ENCODE measurements at regions not wholly inside any gene's neighbourhood (a gene's known extent, or its start where the extent isn't known, plus 50 kb on each side); places are given as distances from the start of the nearest gene placed in this dataset.

GRCh38 chr10:43873717-43874116 lies 225.0 kb upstream of the ZNF32 start:
- WGBS, 2 donors = 97% methylated on average over 5 of the region's 5 CpGs
- no peak overlapping the region for H3K27ac ChIP-seq (ENCODE audit: low read depth in 2 of 2, low read length in 1 of 2)
- H3K9me3 ChIP-seq (ENCODE audit: control insufficient read depth in 2 of 2, insufficient read depth in 1 of 2, low read depth in 1 of 2, low read length in 1 of 2) = no peaks in the 10 kb centered on the region
- H3K4me1 ChIP-seq (ENCODE audit: control insufficient read depth in 2 of 2, insufficient read depth in 2 of 2, low read length in 1 of 2) = peaks cover 2 to 4% of the 10 kb centered on the region in 2 donors
- H3K27me3 ChIP-seq (ENCODE audit: control insufficient read depth in 1 of 2, insufficient read depth in 2 of 2, low read length in 2 of 2) = no peaks in the 10 kb centered on the region
- H3K36me3 ChIP-seq (ENCODE audit: control insufficient read depth in 2 of 2, insufficient read depth in 2 of 2, low read length in 1 of 2) = no peaks in the 10 kb centered on the region
- H3K4me3 ChIP-seq (ENCODE audit: low read depth in 1 of 2, low read length in 2 of 2) = no peak overlapping the region

GRCh38 chr10:43872644-43873043 lies 224.0 kb upstream of the ZNF32 start:
- Histone ChIP-seq H3K27me3 (ENCODE audit: control insufficient read depth in 1 of 2, insufficient read depth in 2 of 2, low read length in 2 of 2) (no peaks in the 10 kb centered on the region), H3K4me1 (ENCODE audit: control insufficient read depth in 2 of 2, insufficient read depth in 2 of 2, low read length in 1 of 2) (peaks cover under 1 to 4% of the 10 kb centered on the region in 2 donors), H3K9me3 (ENCODE audit: control insufficient read depth in 2 of 2, insufficient read depth in 1 of 2, low read depth in 1 of 2, low read length in 1 of 2) (no peaks in the 10 kb centered on the region), H3K4me3 (ENCODE audit: low read depth in 1 of 2, low read length in 2 of 2) (no peak overlapping the region), H3K27ac (ENCODE audit: low read depth in 2 of 2, low read length in 1 of 2) (no peak overlapping the region), H3K36me3 (ENCODE audit: control insufficient read depth in 2 of 2, insufficient read depth in 2 of 2, low read length in 1 of 2) (no peaks in the 10 kb centered on the region)
- WGBS, 2 donors = 88 to 90% methylated on average over 6 of the region's 6 CpGs

GRCh38 chr10:43871545-43871944 lies 222.9 kb upstream of the ZNF32 start:
- Histone ChIP-seq H3K4me3 (ENCODE audit: low read depth in 1 of 2, low read length in 2 of 2) (no peak overlapping the region), H3K36me3 (ENCODE audit: control insufficient read depth in 2 of 2, insufficient read depth in 2 of 2, low read length in 1 of 2) (no peaks in the 10 kb centered on the region), H3K27ac (ENCODE audit: low read depth in 2 of 2, low read length in 1 of 2) (no peak overlapping the region), H3K9me3 (ENCODE audit: control insufficient read depth in 2 of 2, insufficient read depth in 1 of 2, low read depth in 1 of 2, low read length in 1 of 2) (no peaks in the 10 kb centered on the region), H3K4me1 (ENCODE audit: control insufficient read depth in 2 of 2, insufficient read depth in 2 of 2, low read length in 1 of 2) (peaks cover 0 to 4% of the 10 kb centered on the region in 2 donors), H3K27me3 (ENCODE audit: control insufficient read depth in 1 of 2, insufficient read depth in 2 of 2, low read length in 2 of 2) (no peaks in the 10 kb centered on the region)
- WGBS, 2 donors = 60 to 74% methylated on average over 5 of the region's 5 CpGs

GRCh38 chr10:43870968-43871439 lies 222.3 kb upstream of the ZNF32 start:
- WGBS, 2 donors = 62 to 75% methylated on average over 12 of the region's 12 CpGs
- no peak overlapping the region for H3K27ac ChIP-seq (ENCODE audit: low read depth in 2 of 2, low read length in 1 of 2)

GRCh38 chr10:43869669-43870322 lies 221.1 kb upstream of the ZNF32 start:
- no peaks in the 10 kb centered on the region for H3K9me3 ChIP-seq (ENCODE audit: control insufficient read depth in 2 of 2, insufficient read depth in 1 of 2, low read depth in 1 of 2, low read length in 1 of 2)
- H3K36me3 ChIP-seq (ENCODE audit: control insufficient read depth in 2 of 2, insufficient read depth in 2 of 2, low read length in 1 of 2) = no peaks in the 10 kb centered on the region
- H3K27ac ChIP-seq (ENCODE audit: low read depth in 2 of 2, low read length in 1 of 2) = no peak overlapping the region
- peaks cover 0 to 4% of the 10 kb centered on the region in 2 donors for H3K4me1 ChIP-seq (ENCODE audit: control insufficient read depth in 2 of 2, insufficient read depth in 2 of 2, low read length in 1 of 2)
- WGBS, 2 donors = 95 to 96% methylated on average over 8 of the region's 8 CpGs
- no peaks in the 10 kb centered on the region for H3K27me3 ChIP-seq (ENCODE audit: control insufficient read depth in 1 of 2, insufficient read depth in 2 of 2, low read length in 2 of 2)
- H3K4me3 ChIP-seq (ENCODE audit: low read depth in 1 of 2, low read length in 2 of 2) = no peak overlapping the region

More at GRCh38 chr10:43870968-43871439, 222.3 kb upstream of the ZNF32 start:
- Histone ChIP-seq H3K4me1 (ENCODE audit: control insufficient read depth in 2 of 2, insufficient read depth in 2 of 2, low read length in 1 of 2) (peaks cover 0 to 4% of the 10 kb centered on the region in 2 donors), H3K9me3 (ENCODE audit: control insufficient read depth in 2 of 2, insufficient read depth in 1 of 2, low read depth in 1 of 2, low read length in 1 of 2) (no peaks in the 10 kb centered on the region), H3K27me3 (ENCODE audit: control insufficient read depth in 1 of 2, insufficient read depth in 2 of 2, low read length in 2 of 2) (no peaks in the 10 kb centered on the region), H3K36me3 (ENCODE audit: control insufficient read depth in 2 of 2, insufficient read depth in 2 of 2, low read length in 1 of 2) (no peaks in the 10 kb centered on the region), H3K4me3 (ENCODE audit: low read depth in 1 of 2, low read length in 2 of 2) (no peak overlapping the region)

- 95 to 97% methylated on average over 6 of the region's 6 CpGs for WGBS, 2 donors
- Histone ChIP-seq H3K4me3 (ENCODE audit: low read depth in 1 of 2, low read length in 2 of 2) (no peak overlapping the region), H3K4me1 (ENCODE audit: control insufficient read depth in 2 of 2, insufficient read depth in 2 of 2, low read length in 1 of 2) (peaks cover 7% of the 10 kb centered on the region in 2 donors), H3K27me3 (ENCODE audit: control insufficient read depth in 1 of 2, insufficient read depth in 2 of 2, low read length in 2 of 2) (no peaks in the 10 kb centered on the region), H3K36me3 (ENCODE audit: control insufficient read depth in 2 of 2, insufficient read depth in 2 of 2, low read length in 1 of 2) (no peaks in the 10 kb centered on the region), H3K27ac (ENCODE audit: low read depth in 2 of 2, low read length in 1 of 2) (no peak overlapping the region), H3K9me3 (ENCODE audit: control insufficient read depth in 2 of 2, insufficient read depth in 1 of 2, low read depth in 1 of 2, low read length in 1 of 2) (no peaks in the 10 kb centered on the region)
Observed at GRCh38 chr10:43868952-43869351, 220.3 kb upstream of the ZNF32 start.

GRCh38 chr10:43867667-43868565 lies 219.2 kb upstream of the ZNF32 start:
- Histone ChIP-seq H3K27ac (ENCODE audit: low read depth in 2 of 2, low read length in 1 of 2) (no peak overlapping the region), H3K4me3 (ENCODE audit: low read depth in 1 of 2, low read length in 2 of 2) (no peak overlapping the region), H3K27me3 (ENCODE audit: control insufficient read depth in 1 of 2, insufficient read depth in 2 of 2, low read length in 2 of 2) (no peaks in the 10 kb centered on the region), H3K36me3 (ENCODE audit: control insufficient read depth in 2 of 2, insufficient read depth in 2 of 2, low read length in 1 of 2) (no peaks in the 10 kb centered on the region), H3K4me1 (ENCODE audit: control insufficient read depth in 2 of 2, insufficient read depth in 2 of 2, low read length in 1 of 2) (peaks cover 7 to 8% of the 10 kb centered on the region in 2 donors), H3K9me3 (ENCODE audit: control insufficient read depth in 2 of 2, insufficient read depth in 1 of 2, low read depth in 1 of 2, low read length in 1 of 2) (no peaks in the 10 kb centered on the region)
- WGBS, 2 donors = 77 to 85% methylated on average over 16 of the region's 16 CpGs

- H3K9me3 ChIP-seq (ENCODE audit: control insufficient read depth in 2 of 2, insufficient read depth in 1 of 2, low read depth in 1 of 2, low read length in 1 of 2) = no peaks in the 10 kb centered on the region
- no peak overlapping the region for H3K27ac ChIP-seq (ENCODE audit: low read depth in 2 of 2, low read length in 1 of 2)
- 87 to 91% methylated on average over 7 of the region's 7 CpGs for WGBS, 2 donors
- H3K36me3 ChIP-seq (ENCODE audit: control insufficient read depth in 2 of 2, insufficient read depth in 2 of 2, low read length in 1 of 2) = no peaks in the 10 kb centered on the region
- H3K27me3 ChIP-seq (ENCODE audit: control insufficient read depth in 1 of 2, insufficient read depth in 2 of 2, low read length in 2 of 2) = no peaks in the 10 kb centered on the region
- H3K4me3 ChIP-seq (ENCODE audit: low read depth in 1 of 2, low read length in 2 of 2) = no peak overlapping the region
- peaks cover 7 to 10% of the 10 kb centered on the region in 2 donors for H3K4me1 ChIP-seq (ENCODE audit: control insufficient read depth in 2 of 2, insufficient read depth in 2 of 2, low read length in 1 of 2)
Observed at GRCh38 chr10:43867113-43867512, 218.4 kb upstream of the ZNF32 start.

GRCh38 chr10:43866712-43867111 lies 218.0 kb upstream of the ZNF32 start:
- peaks cover 7 to 10% of the 10 kb centered on the region in 2 donors for H3K4me1 ChIP-seq (ENCODE audit: control insufficient read depth in 2 of 2, insufficient read depth in 2 of 2, low read length in 1 of 2)
- WGBS, 2 donors = 77 to 80% methylated on average over 6 of the region's 6 CpGs
- H3K36me3 ChIP-seq (ENCODE audit: control insufficient read depth in 2 of 2, insufficient read depth in 2 of 2, low read length in 1 of 2) = no peaks in the 10 kb centered on the region
- H3K4me3 ChIP-seq (ENCODE audit: low read depth in 1 of 2, low read length in 2 of 2) = no peak overlapping the region
- H3K27me3 ChIP-seq (ENCODE audit: control insufficient read depth in 1 of 2, insufficient read depth in 2 of 2, low read length in 2 of 2) = no peaks in the 10 kb centered on the region
- no peak overlapping the region for H3K27ac ChIP-seq (ENCODE audit: low read depth in 2 of 2, low read length in 1 of 2)
- H3K9me3 ChIP-seq (ENCODE audit: control insufficient read depth in 2 of 2, insufficient read depth in 1 of 2, low read depth in 1 of 2, low read length in 1 of 2) = no peaks in the 10 kb centered on the region
